Gastroesophageal sphincter (tissue), 4 donors: ENCODE measurements at regions not wholly inside any gene's neighbourhood (a gene's known extent, or its start where the extent isn't known, plus 50 kb on each side); places are given as distances from the start of the nearest gene placed in this dataset.

ENCODE experiments used
- ATAC-seq: fragments of 150-250 bp; one replicate; pipeline ENCODE4 v1.9.1; 2016; ENCODE audit warnings: mild to moderate bottlenecking, moderate library complexity
- H3K27ac ChIP-seq, 4 donors: fragments of 200-600 bp; sonication (generic) in 3 of 4; 1 replicate in 3 of 4; 2 replicates in 1 of 4; pipeline ENCODE4 v1.5.1; 2016 to 2019
- H3K27me3 ChIP-seq: fragments of 200-600 bp; sonication (generic); one replicate; pipeline ENCODE4 v1.5.1; 2019
- H3K36me3 ChIP-seq, 2 donors: fragments of 200-600 bp; sonication (generic); one replicate each; pipeline ENCODE4 v1.5.1; 2019; ENCODE audit warnings: control low read depth in 1 of 2
- H3K4me1 ChIP-seq, 3 donors: fragments of 200-600 bp; sonication (generic); 1 replicate in 2 of 3; 2 replicates in 1 of 3; pipeline ENCODE4 v1.5.1; 2016 to 2019; ENCODE audit warnings: control low read depth in 2 of 3
- H3K4me3 ChIP-seq, 2 donors: fragments of 200-600 bp; sonication (generic); one replicate each; pipeline ENCODE4 v1.5.1; 2019; ENCODE audit warnings: mild to moderate bottlenecking in 1 of 2, moderate library complexity in 1 of 2
- H3K9me3 ChIP-seq, 3 donors: fragments of 200-600 bp; sonication (generic); one replicate each; pipeline ENCODE4 v1.5.1; 2017 to 2019; ENCODE audit warnings: control low read depth in 2 of 3
- CTCF ChIP-seq, 4 experiments: fragments of 200-600 bp in 2 of 4; fragments of 450-650 bp in 2 of 4; sonication (generic) in 1 of 4; IDR thresholded peaks; one replicate each; pipeline ENCODE4 v1.5.1; 2017 to 2019; ENCODE audit warnings: antibody characterized with exemption in 4 of 4, mild to moderate bottlenecking in 2 of 4, moderate library complexity in 2 of 4
- EP300 ChIP-seq: sonication (generic); formaldehyde crosslinking; IDR thresholded peaks from one replicate; pipeline ENCODE4 v1.6.1; 2017; ENCODE audit warnings: antibody characterized with exemption, mild to moderate bottlenecking
- POLR2A ChIP-seq, 2 donors: fragments of 450-650 bp; IDR thresholded peaks; one replicate each; pipeline ENCODE4 v1.6.1; 2017; ENCODE audit warnings: antibody characterized with exemption in 2 of 2, mild to moderate bottlenecking in 2 of 2, moderate library complexity in 1 of 2
- POLR2AphosphoS5 ChIP-seq: sonication (generic); formaldehyde crosslinking; IDR thresholded peaks from one replicate; pipeline ENCODE4 v1.6.1; 2017; ENCODE audit warnings: antibody characterized with exemption
- WGBS, 2 donors: methylation state at CpG; one replicate each; pipeline ENCODE4 v1.1.5; 2018; ENCODE audit warnings: low coverage in 1 of 2; 5-methylcytosine and 5-hydroxymethylcytosine counted together

- no peak overlapping the region for H3K27ac ChIP-seq
- 78 to 79% methylated on average over 2 of the region's 2 CpGs for WGBS, 2 donors
- H3K27me3 ChIP-seq = no peaks in the 10 kb centered on the region
- ATAC-seq = no peak
- no peaks in the 10 kb centered on the region for H3K9me3 ChIP-seq
- no peak for TF ChIP-seq EP300
- no peak for TF ChIP-seq POLR2A (IDR thresholded peaks at IDR 0.05)
- no peak for TF ChIP-seq POLR2AphosphoS5
- TF ChIP-seq CTCF (IDR thresholded peaks at IDR 0.05) = no peak
- no peaks in the 10 kb centered on the region for H3K4me1 ChIP-seq
- no peak overlapping the region for H3K4me3 ChIP-seq
- H3K36me3 ChIP-seq = no peaks in the 10 kb centered on the region
These were observed 1183.0 kb downstream of the MAT2B start for GRCh38 chr5:164688437-164688836.

- Histone ChIP-seq H3K27ac (no peak overlapping the region), H3K4me3 (no peak overlapping the region), H3K27me3 (no peaks in the 10 kb centered on the region), H3K4me1 (no peaks in the 10 kb centered on the region), H3K36me3 (no peaks in the 10 kb centered on the region), H3K9me3 (no peaks in the 10 kb centered on the region)
- ATAC-seq = no peak
- no peak for TF ChIP-seq POLR2AphosphoS5
- no peak for TF ChIP-seq EP300
- TF ChIP-seq CTCF (IDR thresholded peaks at IDR 0.05) = no peak
- WGBS, 2 donors = 60 to 71% methylated on average over 4 to 7 of the region's 7 CpGs
These were observed 1203.4 kb downstream of the MAT2B start for GRCh38 chr5:164708831-164709230.

- TF ChIP-seq POLR2A (IDR thresholded peaks at IDR 0.05) (no peak), EP300 (no peak), POLR2AphosphoS5 (no peak), CTCF (IDR thresholded peaks at IDR 0.05) (no peak)
- no peaks in the 10 kb centered on the region for H3K9me3 ChIP-seq
- no peak overlapping the region for H3K4me3 ChIP-seq
- no peaks in the 10 kb centered on the region for H3K27me3 ChIP-seq
- H3K27ac ChIP-seq = no peak overlapping the region
- no peaks in the 10 kb centered on the region for H3K4me1 ChIP-seq
- H3K36me3 ChIP-seq = no peaks in the 10 kb centered on the region
- no peak for ATAC-seq
- WGBS, 2 donors = 84 to 91% methylated on average over 2 of the region's 2 CpGs
These were observed 1208.3 kb downstream of the MAT2B start for GRCh38 chr5:164713682-164714081.

GRCh38 chr5:164721116-164721515 lies 1215.7 kb downstream of the MAT2B start:
- TF ChIP-seq EP300 (no peak), POLR2AphosphoS5 (no peak), CTCF (IDR thresholded peaks at IDR 0.05) (no peak), POLR2A (IDR thresholded peaks at IDR 0.05) (no peak)
- H3K4me3 ChIP-seq = no peak overlapping the region
- no peaks in the 10 kb centered on the region for H3K36me3 ChIP-seq
- no peaks in the 10 kb centered on the region for H3K4me1 ChIP-seq
- no peak for ATAC-seq
- H3K27me3 ChIP-seq = no peaks in the 10 kb centered on the region
- no peaks in the 10 kb centered on the region for H3K9me3 ChIP-seq
- no peak overlapping the region for H3K27ac ChIP-seq

GRCh38 chr5:164721656-164722055 lies 1216.2 kb downstream of the MAT2B start:
- Histone ChIP-seq H3K4me1 (no peaks in the 10 kb centered on the region), H3K27ac (no peak overlapping the region), H3K27me3 (no peaks in the 10 kb centered on the region), H3K4me3 (no peak overlapping the region), H3K36me3 (no peaks in the 10 kb centered on the region), H3K9me3 (no peaks in the 10 kb centered on the region)
- WGBS, 2 donors = 83 to 100% methylated on average over 1 of the region's 1 CpG
- TF ChIP-seq POLR2A (IDR thresholded peaks at IDR 0.05) (no peak), POLR2AphosphoS5 (no peak), CTCF (IDR thresholded peaks at IDR 0.05) (no peak), EP300 (no peak)
- no peak for ATAC-seq
